Smooth muscle cell (in vitro differentiated cells): ENCODE measurements at regions not wholly inside any gene's neighbourhood (a gene's known extent, or its start where the extent isn't known, plus 50 kb on each side); places are given as distances from the start of the nearest gene placed in this dataset.

Source experiments
- DNase-seq: peaks from one replicate; lab custom pipeline; 2025; ENCODE audit not compliant: unreplicated experiment; lab: John Stamatoyannopoulos, UW
- H2AFZ ChIP-seq: fragments of 200-600 bp; sonication (generic); 2 replicates; pipeline ENCODE4 v1.6.0; 2016; ENCODE audit warnings: antibody characterized with exemption, low read depth, mild to moderate bottlenecking
- H3F3A ChIP-seq: fragments of 200-600 bp; sonication (generic); 2 replicates; pipeline ENCODE4 v1.6.0; 2017; ENCODE audit warnings: antibody characterized with exemption, low read depth
- H3K27ac ChIP-seq: fragments of 200-600 bp; sonication (generic); 2 replicates; pipeline ENCODE4 v1.5.1; 2016; ENCODE audit warnings: low read depth, mild to moderate bottlenecking
- H3K27me3 ChIP-seq: fragments of 200-600 bp; sonication (generic); 2 replicates; pipeline ENCODE4 v1.6.1; 2016; ENCODE audit warnings: low read depth, mild to moderate bottlenecking
- H3K36me3 ChIP-seq: fragments of 200-600 bp; sonication (generic); 2 replicates; pipeline ENCODE4 v1.5.1; 2016; ENCODE audit warnings: low read depth
- H3K4me1 ChIP-seq: fragments of 200-600 bp; sonication (generic); 2 replicates; pipeline ENCODE4 v1.5.1; 2016; ENCODE audit warnings: low read depth
- H3K4me2 ChIP-seq: fragments of 200-600 bp; sonication (generic); 2 replicates; pipeline ENCODE4 v1.6.0; 2016; ENCODE audit warnings: mild to moderate bottlenecking
- H3K4me3 ChIP-seq: fragments of 200-600 bp; sonication (generic); 2 replicates; pipeline ENCODE4 v1.5.1; 2016; ENCODE audit warnings: mild to moderate bottlenecking
- H3K79me2 ChIP-seq: fragments of 200-600 bp; sonication (generic); 2 replicates; pipeline ENCODE4 v1.6.0; 2016; ENCODE audit warnings: low read depth, mild to moderate bottlenecking
- H3K9ac ChIP-seq: fragments of 200-600 bp; sonication (generic); 2 replicates; pipeline ENCODE4 v1.6.0; 2016; ENCODE audit warnings: low read depth
- H3K9me3 ChIP-seq: fragments of 200-600 bp; sonication (generic); replicated peaks from 2 replicates; pipeline ENCODE4 v1.5.1; 2016; ENCODE audit warnings: low read depth
- H4K20me1 ChIP-seq: fragments of 200-600 bp; sonication (generic); 2 replicates; pipeline ENCODE4 v1.6.0; 2016; ENCODE audit warnings: low read depth
- CTCF ChIP-seq: fragments of 200-600 bp; sonication (generic); IDR thresholded peaks from 2 replicates; pipeline ENCODE4 v1.5.1; 2017; ENCODE audit warnings: borderline replicate concordance, mild to moderate bottlenecking, antibody characterized with exemption; ENCODE audit not compliant: insufficient read depth, poor library complexity, severe bottlenecking
- WGBS: methylation state at CpG from one replicate; pipeline ENCODE4 v1.1.7; 2016; ENCODE audit warnings: low lambda C conversion rate; 5-methylcytosine and 5-hydroxymethylcytosine counted together

GRCh38 chr5:174386306-174386705 lies 338.1 kb upstream of the MSX2 start:
- Histone ChIP-seq H3K9ac (no peak overlapping the region), H3K79me2 (no peaks in the 10 kb centered on the region), H3F3A (peaks cover 26% of the 10 kb centered on the region), H3K36me3 (no peaks in the 10 kb centered on the region), H3K9me3 (no peaks in the 10 kb centered on the region), H4K20me1 (no peaks in the 10 kb centered on the region), H3K27ac (peak overlapping the region; percentile 98), H2AFZ (no peak overlapping the region), H3K4me3 (no peak overlapping the region), H3K4me2 (peak overlapping the region; percentile 21), H3K27me3 (no peaks in the 10 kb centered on the region), H3K4me1 (peaks cover 17% of the 10 kb centered on the region)
- no peak for DNase-seq
- 48% methylated on average over 3 of the region's 3 CpGs for WGBS
- TF ChIP-seq CTCF: no peak

GRCh38 chr5:174386846-174387245 lies 337.5 kb upstream of the MSX2 start:
- H2AFZ ChIP-seq: no peak overlapping the region
- H3K27me3 ChIP-seq: no peaks in the 10 kb centered on the region
- H3K4me3 ChIP-seq: no peak overlapping the region
- WGBS: 87% methylated on average over 2 of the region's 2 CpGs
- H3K36me3 ChIP-seq: no peaks in the 10 kb centered on the region
- no peak for DNase-seq
- no peak for TF ChIP-seq CTCF
- peak overlapping the region; percentile 98 for H3K27ac ChIP-seq
- H3K9ac ChIP-seq: no peak overlapping the region
- H3K79me2 ChIP-seq: no peaks in the 10 kb centered on the region
- peaks cover 17% of the 10 kb centered on the region for H3K4me1 ChIP-seq
- H3K9me3 ChIP-seq: no peaks in the 10 kb centered on the region
- no peak overlapping the region for H3K4me2 ChIP-seq
- H3F3A ChIP-seq: peaks cover 26% of the 10 kb centered on the region
- no peaks in the 10 kb centered on the region for H4K20me1 ChIP-seq

GRCh38 chr5:174387448-174387847 lies 336.9 kb upstream of the MSX2 start:
- TF ChIP-seq CTCF: no peak
- Histone ChIP-seq H3K9me3 (no peaks in the 10 kb centered on the region), H3K4me1 (peaks cover 17% of the 10 kb centered on the region), H3K4me2 (no peak overlapping the region), H3K27me3 (no peaks in the 10 kb centered on the region), H3K9ac (no peak overlapping the region), H3K36me3 (no peaks in the 10 kb centered on the region), H2AFZ (no peak overlapping the region), H3K4me3 (no peak overlapping the region), H3K79me2 (no peaks in the 10 kb centered on the region), H3K27ac (peak overlapping the region; percentile 98), H4K20me1 (no peaks in the 10 kb centered on the region), H3F3A (peaks cover 26% of the 10 kb centered on the region)
- 91% methylated on average over 1 of the region's 1 CpG for WGBS
- DNase-seq: no peak

GRCh38 chr5:174392892-174393291 lies 331.5 kb upstream of the MSX2 start:
- Histone ChIP-seq H3K79me2 (no peaks in the 10 kb centered on the region), H3K27me3 (no peaks in the 10 kb centered on the region)

More at GRCh38 chr5:174392892-174393291, 331.5 kb upstream of the MSX2 start:
- Histone ChIP-seq H2AFZ (no peak overlapping the region), H3K9ac (no peak overlapping the region), H3K36me3 (no peaks in the 10 kb centered on the region), H3K4me2 (no peak overlapping the region), H3K9me3 (no peaks in the 10 kb centered on the region), H3F3A (no peaks in the 10 kb centered on the region), H4K20me1 (no peaks in the 10 kb centered on the region), H3K4me3 (no peak overlapping the region), H3K27ac (no peak overlapping the region), H3K4me1 (no peaks in the 10 kb centered on the region)
- no peak for DNase-seq
- WGBS: 71% methylated on average over 6 of the region's 6 CpGs
- TF ChIP-seq CTCF: no peak
